B cell (primary cell): ENCODE measurements at regions not wholly inside any gene's neighbourhood (a gene's known extent, or its start where the extent isn't known, plus 50 kb on each side); places are given as distances from the start of the nearest gene placed in this dataset.

ENCODE experiments used
- EZH2 ChIP-seq: IDR thresholded peaks from 2 replicates; pipeline ENCODE4 v1.6.1; 2012; ENCODE audit warnings: borderline replicate concordance, low read depth, mild to moderate bottlenecking, moderate library complexity, low read length; ENCODE audit not compliant: insufficient read depth, poor library complexity, severe bottlenecking
- TF ChIP-seq, protein P1 (sequence below): fragments of 200-600 bp; IDR thresholded peaks from one replicate; pipeline ENCODE4 v1.8.0; 2022; ENCODE audit warnings: antibody characterized with exemption, mild to moderate bottlenecking

DNA sequence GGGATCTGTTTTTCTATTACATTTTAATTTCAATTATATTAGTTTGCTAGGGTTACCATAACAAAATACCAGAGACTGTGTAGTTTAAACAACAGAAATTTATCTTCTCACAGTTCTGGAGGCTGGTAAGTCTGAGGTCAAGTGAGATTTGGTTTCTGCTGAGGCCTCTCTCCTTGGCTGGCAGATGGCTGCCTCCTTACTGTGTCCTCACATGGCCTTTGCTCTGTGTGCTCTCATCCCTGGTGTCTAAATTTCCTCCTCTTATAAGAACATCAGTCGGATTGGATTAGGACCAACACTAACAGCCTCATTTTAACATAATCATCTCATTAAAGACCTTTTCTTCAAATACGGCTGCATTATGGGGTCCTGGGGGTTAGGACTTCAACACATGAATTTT lies 195.2 kb upstream of the CHODL start:
- TF ChIP-seq, protein P1, sequence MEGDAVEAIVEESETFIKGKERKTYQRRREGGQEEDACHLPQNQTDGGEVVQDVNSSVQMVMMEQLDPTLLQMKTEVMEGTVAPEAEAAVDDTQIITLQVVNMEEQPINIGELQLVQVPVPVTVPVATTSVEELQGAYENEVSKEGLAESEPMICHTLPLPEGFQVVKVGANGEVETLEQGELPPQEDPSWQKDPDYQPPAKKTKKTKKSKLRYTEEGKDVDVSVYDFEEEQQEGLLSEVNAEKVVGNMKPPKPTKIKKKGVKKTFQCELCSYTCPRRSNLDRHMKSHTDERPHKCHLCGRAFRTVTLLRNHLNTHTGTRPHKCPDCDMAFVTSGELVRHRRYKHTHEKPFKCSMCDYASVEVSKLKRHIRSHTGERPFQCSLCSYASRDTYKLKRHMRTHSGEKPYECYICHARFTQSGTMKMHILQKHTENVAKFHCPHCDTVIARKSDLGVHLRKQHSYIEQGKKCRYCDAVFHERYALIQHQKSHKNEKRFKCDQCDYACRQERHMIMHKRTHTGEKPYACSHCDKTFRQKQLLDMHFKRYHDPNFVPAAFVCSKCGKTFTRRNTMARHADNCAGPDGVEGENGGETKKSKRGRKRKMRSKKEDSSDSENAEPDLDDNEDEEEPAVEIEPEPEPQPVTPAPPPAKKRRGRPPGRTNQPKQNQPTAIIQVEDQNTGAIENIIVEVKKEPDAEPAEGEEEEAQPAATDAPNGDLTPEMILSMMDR = no peak
- no peak for TF ChIP-seq EZH2
